B cell (primary cell): ENCODE measurements at regions not wholly inside any gene's neighbourhood (a gene's known extent, or its start where the extent isn't known, plus 50 kb on each side); places are given as distances from the start of the nearest gene placed in this dataset.

Experiments
- EZH2 ChIP-seq: IDR thresholded peaks from 2 replicates; pipeline ENCODE4 v1.6.1; 2012; ENCODE audit warnings: borderline replicate concordance, low read depth, mild to moderate bottlenecking, moderate library complexity, low read length; ENCODE audit not compliant: insufficient read depth, poor library complexity, severe bottlenecking
- TF ChIP-seq, protein P1 (sequence below): fragments of 200-600 bp; IDR thresholded peaks from one replicate; pipeline ENCODE4 v1.8.0; 2022; ENCODE audit warnings: antibody characterized with exemption, mild to moderate bottlenecking

DNA sequence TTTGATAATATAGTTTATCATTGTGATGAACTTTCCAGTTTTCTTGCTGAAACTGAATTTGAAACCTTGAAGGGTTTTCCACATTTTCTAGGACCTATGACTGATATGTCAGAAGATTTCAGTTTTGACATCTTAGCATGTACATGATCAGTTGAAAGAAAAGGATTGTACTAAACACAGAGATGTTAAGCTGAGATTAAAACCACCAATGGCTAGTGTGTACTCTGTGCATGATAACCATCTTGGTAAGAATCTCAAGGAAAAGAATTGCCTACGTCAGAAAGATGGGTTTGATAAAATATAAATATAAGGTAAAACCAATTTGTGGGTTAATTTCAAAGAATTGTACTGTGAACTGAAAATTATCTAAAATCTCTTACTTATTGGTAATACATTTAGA is 776.4 kb downstream of the GATA3 start:
- TF ChIP-seq EZH2 = no peak
- TF ChIP-seq, protein P1, sequence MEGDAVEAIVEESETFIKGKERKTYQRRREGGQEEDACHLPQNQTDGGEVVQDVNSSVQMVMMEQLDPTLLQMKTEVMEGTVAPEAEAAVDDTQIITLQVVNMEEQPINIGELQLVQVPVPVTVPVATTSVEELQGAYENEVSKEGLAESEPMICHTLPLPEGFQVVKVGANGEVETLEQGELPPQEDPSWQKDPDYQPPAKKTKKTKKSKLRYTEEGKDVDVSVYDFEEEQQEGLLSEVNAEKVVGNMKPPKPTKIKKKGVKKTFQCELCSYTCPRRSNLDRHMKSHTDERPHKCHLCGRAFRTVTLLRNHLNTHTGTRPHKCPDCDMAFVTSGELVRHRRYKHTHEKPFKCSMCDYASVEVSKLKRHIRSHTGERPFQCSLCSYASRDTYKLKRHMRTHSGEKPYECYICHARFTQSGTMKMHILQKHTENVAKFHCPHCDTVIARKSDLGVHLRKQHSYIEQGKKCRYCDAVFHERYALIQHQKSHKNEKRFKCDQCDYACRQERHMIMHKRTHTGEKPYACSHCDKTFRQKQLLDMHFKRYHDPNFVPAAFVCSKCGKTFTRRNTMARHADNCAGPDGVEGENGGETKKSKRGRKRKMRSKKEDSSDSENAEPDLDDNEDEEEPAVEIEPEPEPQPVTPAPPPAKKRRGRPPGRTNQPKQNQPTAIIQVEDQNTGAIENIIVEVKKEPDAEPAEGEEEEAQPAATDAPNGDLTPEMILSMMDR = no peak
